GM21390 (cell line): ENCODE measurements at regions not wholly inside any gene's neighbourhood (a gene's known extent, or its start where the extent isn't known, plus 50 kb on each side); places are given as distances from the start of the nearest gene placed in this dataset.
A peak's percentile ranks its signal among the peaks of the same experiment; 100 is the strongest.
"Not testable (repeated sequence)": the region's sequence is repeated elsewhere in the genome, so short reads cannot be mapped to it uniquely, and the experiment has no call there.

Experiments used
- ATAC-seq: cut with Tn5 transposase; IDR thresholded peaks from one replicate; pipeline ENCODE4 v1.9.1; 2021; ENCODE audit not compliant: unreplicated experiment

DNA sequence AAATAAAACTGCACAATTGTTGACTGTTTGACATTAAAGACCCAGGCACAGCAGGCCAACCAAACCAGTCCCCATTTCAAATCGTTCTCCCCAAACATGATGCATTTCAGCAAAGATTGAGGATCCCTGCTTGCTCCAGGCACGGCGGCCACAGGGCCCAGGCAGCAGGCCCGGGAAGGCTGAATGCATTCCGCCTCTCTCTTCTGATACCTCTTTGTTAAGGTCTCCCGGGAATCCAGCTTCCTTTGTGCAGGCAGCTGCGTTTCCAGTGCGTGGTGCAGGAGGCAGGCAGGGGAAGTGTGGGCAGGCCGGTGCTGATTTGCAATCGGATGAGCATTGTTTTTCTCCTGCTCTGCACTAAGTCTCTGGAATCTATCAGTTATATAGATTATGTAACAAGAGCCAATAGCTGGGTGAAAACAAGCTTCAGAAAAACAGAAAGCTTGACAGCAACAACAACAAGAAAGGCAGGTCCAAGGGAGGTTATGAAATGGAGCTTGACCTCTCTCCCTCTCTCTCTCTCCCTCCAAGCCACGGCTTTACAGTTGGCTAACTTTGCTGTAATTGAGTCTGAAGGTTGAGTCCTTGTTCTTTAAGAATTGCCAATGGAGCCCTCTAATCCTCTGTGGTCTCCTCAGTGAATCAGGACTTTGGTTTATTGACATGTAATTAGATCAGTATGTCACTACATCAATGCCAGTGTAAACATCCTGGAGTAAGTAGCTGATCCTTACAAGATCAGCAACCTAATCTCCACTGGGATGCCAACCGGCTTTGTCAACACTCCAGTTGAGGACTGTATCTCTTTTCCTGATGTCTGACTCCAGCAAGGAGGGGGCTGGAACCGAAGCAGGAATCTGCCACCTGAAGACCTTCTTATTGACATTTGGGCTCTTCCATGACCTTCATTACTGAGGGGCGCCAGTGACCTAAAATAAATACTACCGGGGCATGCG lies 338.0 kb downstream of the TEX29 start:
- ATAC-seq, result no peak

DNA sequence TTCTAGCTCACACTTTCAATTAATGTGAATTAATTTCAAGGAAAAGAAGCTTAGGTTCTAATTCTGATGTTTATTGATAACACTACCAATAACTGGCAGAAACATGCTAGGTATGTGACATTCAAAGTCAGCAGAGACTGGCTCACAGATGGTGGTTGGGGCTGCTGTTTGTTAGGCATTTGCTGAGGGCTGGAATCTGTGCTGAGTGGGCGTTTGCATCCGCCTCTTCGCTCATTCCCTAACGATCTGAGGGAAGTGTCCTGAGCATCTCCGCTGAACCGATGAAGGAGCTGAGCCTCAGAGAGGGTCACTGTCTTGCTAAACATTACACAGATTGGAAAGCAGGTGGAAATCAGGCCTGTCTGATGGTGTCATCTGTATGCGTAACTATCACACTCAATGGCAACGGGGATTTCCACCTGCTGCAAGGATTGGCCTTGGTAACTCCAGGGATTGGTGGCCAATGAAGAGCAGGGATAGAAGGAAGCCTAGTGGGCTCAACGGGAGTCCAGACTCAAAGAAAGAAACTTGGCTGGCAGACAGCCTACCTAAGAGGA lies 338.9 kb downstream of the TEX29 start:
- ATAC-seq, result no peak

DNA sequence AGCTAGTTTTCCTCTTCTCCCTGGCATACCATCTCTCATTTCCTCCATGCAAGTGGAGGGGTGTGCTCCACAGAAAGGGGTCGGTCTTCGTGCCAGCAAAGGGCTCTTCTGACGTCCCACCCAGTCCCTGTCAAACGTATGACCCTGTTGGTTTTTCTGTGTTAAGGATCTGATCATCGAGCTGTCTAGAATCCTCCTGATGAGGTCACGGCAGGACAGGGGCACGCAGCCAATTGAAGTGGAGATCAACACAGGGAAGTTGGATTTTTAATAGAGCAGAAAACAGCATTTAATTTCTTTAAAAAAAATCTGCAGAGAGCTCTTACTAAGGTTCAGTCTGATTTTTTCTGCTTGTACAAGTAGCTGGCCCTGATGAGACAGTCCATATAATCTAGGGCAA lies 339.4 kb downstream of the TEX29 start:
- ATAC-seq, result no peak

DNA sequence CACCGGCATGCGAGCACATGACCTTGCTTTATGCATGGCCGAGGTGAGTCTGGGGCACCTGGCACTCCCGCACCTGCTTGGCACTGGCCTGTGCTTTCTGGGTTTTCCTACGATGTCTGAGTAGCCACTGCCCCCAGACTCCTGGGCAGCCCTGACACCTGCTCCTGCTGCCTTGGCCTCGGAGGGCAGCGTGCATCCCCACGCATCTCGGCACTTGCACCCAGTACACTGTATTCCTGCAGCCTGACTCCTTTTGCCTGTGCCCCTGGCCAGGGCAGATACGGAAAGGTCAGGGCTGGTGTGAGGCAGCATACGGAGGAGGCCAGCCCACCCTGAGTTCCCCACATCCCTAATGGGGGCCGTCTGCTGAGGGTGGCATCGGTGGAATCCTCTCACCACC lies 340.6 kb downstream of the TEX29 start:
- ATAC-seq, result no peak

DNA sequence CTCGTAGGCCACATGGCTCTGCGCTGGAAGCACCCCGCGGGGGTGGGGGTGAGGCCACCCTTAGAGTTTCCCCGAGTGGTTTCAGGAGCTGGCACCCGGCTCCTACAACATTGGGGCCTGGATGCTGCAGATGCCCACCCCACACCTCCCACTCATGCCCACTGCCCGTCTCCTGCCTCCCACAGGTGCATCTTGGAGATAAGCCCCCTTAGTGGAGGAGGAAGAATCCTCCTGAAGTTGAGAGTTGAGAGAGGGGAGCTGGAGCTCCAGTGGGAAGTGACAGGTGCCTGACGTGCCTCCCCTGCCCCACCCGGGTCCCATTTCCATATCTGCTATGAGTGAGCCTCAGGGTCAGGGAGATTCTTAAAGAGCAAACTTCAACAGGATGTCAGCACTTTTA lies 341.3 kb downstream of the TEX29 start:
- no peak for ATAC-seq

DNA sequence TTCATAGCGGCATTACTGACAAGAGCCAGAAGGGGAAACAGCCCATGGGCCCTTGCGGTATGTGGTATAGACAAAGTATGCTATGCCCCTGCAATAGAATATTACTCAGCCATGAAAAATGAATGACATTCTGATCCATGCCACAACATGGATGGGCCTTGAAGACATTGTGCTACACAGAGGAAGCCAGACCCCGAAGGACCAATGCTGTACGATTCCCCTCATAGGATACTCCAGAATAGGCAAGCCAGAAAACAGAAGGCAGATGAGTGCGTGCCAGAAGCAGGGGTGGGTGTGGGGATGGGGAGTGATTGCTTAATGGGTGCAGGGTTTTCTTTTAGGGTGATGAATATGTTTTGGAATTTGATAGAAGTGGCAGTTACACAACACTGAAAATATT lies 342.0 kb downstream of the TEX29 start:
- no peak for ATAC-seq

DNA sequence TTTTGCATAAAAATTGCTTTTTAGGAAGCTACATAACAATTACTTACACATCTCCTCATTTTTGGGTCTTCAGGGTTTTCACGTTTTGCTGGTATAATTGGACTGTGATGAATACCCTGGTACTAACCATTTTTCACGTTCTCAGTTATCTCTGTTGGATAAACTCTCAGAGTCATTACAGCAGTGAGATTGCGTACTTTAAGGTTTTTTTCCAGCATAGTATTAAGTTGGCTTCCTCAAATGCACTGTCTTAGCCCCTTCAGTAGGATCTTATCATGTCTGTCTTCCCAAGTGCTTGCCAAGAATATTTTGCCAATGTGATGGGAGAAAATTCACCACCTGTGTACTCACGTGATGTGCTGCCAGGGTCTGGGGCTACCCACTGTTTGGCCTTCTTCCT lies 342.5 kb downstream of the TEX29 start:
- no peak for ATAC-seq

DNA sequence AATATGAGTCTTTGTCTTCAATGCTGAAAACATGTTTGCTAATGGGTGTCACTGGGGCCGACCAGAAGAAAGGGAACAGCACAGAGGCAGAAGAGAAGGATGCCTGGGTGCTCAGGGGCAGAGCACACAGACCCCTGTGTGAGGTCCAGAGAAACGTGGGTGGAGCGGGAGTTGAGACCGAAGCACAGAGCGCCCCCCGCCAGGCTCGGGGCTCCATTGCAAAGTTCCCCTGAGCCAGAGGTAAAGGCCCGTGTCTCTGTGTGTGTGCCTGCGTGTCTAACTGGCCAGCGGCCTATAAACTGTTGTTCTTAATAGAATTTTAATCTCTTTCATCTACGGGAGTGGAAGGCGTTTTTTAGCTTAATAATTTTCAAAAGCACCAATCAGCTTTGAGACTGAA lies 343.1 kb downstream of the TEX29 start:
- no peak for ATAC-seq

DNA sequence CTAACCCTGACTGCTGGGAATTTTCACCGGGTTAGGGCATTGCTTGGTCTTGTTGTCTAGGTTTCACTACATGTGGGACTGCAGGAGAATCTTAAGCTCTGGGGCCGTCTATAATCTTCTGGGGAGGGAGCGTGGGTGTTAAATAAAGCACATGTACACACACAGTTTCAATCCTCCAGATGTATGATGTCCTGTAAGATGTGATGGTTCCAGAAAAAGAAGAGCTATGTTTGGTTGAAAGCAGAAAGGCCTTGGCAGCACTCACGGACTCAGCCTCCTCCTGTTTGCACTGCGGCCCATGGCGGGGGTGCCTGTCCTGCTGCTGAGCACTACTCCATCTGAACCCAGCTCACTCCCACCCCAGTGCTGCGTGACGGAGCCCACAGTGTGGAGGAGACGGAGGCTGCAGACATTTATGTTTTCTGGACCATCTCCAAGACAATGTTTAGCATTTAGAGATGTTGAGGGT lies 343.5 kb downstream of the TEX29 start:
- ATAC-seq, result no peak

DNA sequence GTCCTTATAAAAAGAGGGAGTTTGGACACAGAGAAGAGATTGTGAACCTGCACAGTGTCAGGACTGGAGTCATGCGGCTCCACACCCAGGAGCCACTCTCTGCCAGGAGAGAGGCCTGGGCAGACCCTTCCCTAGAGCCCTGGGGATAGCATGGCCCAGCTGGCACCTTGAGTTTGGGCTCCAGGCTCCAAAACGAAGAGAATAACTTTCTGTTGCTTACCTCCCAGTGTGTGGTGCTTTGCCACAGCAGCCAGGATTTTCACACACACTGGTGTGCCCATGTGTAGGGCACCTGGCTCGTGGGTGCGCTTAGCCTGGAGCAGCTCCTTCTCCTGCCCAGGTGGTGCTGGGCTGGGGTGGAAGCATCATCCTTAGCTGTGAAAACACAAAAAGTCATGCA lies 344.3 kb downstream of the TEX29 start:
- no peak for ATAC-seq

DNA sequence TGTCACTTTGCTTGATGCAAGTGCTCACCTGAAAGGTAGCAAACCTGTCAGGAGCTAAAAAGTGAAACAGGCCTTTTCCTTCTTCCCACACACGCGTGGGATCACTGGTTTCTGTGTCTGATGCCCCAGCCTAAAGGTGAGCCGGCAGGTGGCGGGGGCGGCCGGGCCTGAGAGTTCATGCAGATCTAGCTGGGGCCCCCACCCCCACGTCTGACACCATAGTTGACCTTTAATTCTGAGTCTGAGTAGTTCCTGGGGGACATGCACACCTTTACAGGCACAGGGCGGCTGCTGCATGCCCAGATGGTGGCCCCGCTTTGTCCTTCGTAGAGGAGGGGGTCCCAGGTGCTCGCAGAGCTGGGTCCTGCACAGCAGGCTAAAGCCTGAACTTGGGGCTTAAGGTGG lies 345.3 kb downstream of the TEX29 start:
- ATAC-seq, result no peak

DNA sequence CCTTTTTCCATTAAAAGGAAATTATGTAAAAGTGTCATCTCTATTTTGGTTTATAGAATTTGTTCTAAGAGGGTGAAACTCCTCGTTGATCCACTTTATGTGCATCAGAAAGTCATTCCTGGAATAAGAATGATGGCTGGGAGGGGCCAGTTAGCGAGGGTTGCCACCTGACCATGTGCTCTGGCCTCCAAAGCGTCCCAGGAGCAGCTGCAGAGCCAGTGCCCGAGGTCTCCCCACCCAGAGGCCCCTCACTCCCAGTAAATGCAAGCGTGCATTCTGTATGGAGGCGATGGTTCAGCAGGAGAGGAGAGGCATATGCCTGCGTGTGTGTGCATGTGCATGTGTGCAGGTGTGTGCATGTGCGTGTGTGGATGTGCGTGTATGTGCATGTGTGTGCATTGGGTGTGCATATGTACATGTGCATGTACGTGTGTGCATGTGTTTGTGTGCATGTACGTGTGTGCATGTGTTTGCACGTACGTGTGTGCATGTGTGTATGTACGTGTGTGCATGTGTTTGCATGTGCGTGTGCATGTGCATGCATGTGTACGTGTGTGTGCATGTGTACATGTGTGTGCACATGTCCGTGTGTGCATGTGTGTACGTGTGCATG lies 345.8 kb downstream of the TEX29 start:
- ATAC-seq, result no peak

DNA sequence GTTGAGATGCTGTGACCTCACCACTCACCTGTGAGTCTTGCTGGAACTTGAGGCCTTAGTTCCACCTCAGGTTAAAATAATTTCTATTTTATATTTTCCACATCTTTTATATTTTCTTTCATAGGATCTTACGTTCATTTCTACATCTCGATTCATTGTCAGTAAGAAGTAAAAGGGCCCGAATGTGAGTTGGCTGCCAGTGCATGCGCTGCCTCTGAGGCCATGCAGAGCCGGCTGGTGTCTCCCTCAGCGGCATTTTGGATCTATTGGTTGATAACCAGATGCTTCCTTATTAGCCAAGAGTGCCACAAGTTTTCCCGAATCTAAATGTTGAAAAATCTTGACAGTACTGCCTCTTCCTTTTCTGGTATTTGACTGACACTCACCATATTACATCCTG lies 347.3 kb downstream of the TEX29 start:
- no peak for ATAC-seq

DNA sequence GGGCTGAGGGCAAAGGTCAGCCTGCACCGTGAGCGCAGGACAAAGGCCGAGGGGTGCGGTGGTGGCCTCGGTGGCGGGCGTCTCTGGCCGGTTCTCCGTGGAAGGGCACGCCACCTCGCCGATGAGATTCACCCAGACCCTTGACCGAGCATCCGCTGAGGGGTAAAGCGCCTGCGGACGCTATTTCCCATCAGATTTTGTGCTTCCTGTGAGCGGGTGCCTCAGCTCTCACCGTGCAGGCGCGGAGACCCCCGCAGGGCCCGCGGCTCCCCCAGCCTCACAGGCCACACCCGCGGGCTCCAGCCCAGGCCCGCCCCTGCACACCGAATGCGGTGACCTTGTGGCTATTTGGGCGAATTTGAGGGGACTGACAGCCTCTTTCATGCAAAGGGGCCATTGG lies 348.0 kb downstream of the TEX29 start:
- no peak for ATAC-seq

DNA sequence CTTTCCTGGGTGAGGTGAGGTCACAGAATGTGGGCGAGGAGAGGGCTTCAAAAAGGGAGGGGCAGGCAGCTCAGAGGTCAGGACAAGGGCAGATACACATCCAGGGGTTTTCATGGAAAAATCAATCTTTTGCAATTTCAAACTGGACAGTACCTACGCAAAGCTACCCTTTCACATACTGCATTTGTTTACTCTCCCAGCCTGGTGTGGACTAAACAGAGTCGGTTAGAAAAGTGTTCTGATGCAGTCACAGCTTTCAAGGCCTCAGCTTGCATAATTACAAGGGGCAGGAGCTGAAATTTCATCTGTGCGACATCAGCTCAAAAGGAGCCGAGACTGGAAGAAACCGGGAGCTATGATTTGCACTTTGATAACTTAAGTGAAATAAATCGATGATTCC lies 351.8 kb downstream of the TEX29 start:
- not testable (repeated sequence) for ATAC-seq

DNA sequence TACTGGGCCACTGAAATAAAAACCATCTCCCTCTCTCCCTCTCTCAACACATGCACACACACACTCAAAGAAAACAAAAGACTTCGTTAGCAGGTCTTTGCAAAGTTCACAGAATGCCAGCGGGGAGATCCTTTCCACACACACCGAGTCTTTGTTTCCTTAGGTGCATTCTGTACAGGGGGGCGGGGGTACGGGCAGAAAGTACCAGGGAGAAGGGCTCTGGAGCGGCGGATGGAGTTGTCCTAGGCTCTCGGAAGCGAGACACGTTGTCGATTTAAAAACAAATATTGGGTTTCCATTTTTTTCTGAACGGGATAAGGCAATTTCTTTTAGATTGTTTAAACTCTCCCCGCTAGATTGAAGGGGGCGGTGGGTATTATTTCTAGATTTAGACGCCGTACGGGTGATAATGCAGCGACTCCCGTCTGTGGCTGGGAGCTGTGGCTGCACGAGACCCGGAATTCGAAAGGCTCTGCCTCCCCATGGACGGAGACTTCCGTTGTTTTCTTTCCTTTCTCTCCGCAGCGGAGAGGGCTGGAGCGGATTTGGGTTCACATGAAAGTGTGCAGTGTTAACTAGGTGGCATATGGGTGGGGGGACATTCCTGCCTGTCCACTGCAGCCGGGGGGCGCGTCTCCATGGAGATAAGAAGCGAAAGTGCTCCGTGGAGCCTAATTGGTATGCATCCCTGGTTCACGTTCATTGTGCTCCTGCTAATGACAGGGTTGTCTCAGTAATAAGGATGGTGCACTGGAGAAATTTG lies 357.9 kb downstream of the TEX29 start:
- not testable (repeated sequence) for ATAC-seq

DNA sequence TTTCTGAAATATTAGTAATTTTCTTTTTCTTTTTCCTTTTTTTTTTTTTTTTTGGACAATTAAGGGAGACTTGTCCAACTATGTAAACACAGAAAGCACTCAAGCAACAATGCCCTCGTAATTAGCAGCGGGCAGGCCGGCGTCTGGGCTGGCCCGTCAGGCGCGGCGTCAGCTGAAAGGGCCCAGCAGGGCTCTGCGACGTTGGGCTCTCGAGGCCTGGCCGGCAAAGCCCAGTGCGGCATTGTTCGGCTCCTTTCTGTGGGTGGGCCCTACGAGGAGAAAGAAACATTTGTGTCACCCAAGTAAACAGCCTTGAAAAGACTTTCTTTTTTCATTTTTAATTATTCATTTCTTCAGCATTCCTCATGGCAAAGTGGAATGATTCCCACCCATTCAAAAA lies 359.2 kb downstream of the TEX29 start:
- ATAC-seq, result not testable (repeated sequence)

DNA sequence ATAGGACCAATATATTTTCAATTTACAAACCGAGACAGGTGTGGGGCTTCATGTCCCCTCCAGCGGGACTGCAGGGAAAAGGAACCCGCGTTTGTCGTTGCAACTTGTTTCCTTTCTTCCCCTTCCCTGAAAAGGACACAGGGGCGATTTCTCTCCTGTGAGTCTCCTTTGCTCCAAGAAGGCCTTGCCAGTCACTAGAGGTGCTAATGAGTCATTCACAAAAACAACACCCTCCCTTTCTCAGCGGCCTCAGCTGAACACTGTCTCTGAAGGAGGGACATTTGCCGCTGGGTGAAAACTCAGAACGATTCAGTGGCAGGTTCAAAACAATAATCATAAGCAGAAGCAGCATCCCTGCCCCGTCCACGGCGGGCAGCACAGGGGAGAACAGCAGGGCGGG lies 359.7 kb downstream of the TEX29 start:
- not testable (repeated sequence) for ATAC-seq

DNA sequence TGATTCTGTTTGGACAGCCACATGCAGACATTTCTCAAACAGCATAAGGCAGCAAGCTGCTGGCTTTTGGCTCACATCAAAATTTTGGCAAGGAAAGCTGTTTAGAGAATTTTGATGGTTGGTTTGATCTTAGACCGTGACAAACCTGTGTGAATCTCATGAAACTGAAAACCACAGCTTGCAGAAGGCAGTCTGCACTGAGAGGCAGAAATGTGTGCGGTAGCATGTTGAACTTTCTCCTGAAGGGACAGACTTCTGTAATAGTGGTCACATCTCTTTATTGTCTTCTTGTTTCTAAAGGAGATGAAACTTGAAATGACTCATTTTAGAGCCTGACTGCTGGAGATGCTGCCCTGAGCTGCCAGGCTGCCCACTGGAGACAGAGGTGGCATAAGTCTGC lies 371.6 kb downstream of the TEX29 start:
- peak; percentile 73 for ATAC-seq

DNA sequence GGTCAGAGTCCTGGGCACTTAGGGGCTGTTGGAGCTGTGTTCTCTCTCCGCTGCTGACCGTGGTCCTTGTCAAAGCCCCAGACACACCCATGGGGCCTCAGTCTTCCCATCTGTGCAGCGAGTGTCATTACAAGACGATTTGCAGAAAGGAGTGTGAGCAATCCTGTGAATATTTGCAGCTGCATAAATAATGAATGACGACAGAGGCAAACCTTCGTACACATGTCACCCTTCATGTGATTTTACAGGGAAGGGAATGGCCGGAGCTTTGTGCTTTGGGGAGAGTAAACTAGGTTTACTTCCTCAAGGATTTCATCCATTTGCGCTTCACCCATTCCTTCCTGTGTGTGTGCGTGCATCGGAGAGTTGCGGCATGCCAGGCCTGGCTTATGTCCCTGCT lies 370.8 kb upstream of the SOX1 start:
- ATAC-seq, result not testable (repeated sequence)

DNA sequence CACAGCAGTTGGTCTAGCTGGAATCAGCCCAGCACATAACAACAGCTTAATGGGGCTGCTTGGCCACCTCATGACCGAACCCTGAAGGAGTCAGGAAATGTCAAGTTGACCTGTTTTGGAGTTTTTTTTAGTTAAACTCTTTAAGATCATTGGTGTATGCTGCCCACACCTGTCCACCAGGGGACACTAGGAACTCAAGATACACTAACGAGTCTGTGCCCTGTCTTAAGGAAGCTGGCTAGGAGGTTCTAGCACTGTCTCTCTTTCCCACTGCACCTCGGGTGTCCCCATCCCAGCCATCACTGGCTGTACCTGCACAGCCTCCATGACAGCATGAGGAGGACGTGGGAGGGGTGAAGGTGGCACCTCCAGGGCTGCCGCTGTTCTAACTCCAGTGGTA lies 364.9 kb upstream of the SOX1 start:
- not testable (repeated sequence) for ATAC-seq
